H4 (cell line): ENCODE measurements at regions not wholly inside any gene's neighbourhood (a gene's known extent, or its start where the extent isn't known, plus 50 kb on each side); places are given as distances from the start of the nearest gene placed in this dataset.
"Not testable (repeated sequence)": the region's sequence is repeated elsewhere in the genome, so short reads cannot be mapped to it uniquely, and the experiment has no call there.

Experiments used
- DNase-seq: peaks from one replicate; pipeline ENCODE4 v3.0.0-alpha.2; 2015; ENCODE audit warnings: low spot score

DNA sequence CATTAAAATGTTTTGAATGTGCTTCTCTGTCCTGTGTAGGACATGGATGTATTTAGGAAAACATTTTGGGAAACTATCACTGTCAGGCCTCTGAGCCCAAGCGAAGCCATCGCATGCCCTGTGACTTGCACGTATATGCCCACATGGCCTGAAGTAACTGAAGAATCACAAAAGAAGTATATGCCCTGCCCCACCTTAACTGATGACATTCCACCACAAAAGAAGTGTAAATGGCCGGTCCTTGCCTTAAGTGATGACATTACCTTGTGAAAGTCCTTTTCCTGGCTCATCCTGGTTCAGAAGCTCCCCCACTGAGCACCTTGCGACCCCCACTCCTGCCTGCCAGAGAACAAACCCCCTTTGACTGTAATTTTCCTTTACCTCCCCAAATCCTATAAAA lies 191.1 kb upstream of the MEIS1 start:
- not testable (repeated sequence) for DNase-seq

DNA sequence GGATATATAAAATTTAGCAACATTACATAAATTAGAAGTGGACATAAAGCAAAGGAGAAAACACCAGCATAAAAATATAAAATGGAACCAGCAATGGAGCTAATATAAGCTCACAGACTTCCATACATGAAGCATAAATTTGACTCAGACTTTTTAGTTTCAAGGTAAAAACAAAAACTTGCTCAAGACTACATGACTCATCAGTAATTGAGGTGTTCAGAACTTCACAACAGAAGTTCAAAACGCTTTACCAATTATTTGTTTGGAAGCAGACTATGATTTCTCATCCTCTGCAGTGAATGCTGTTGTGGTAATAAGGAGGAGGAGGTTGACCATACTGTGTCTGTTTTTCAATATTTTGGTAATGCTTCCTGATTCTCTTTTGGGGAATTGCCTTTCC lies 192.0 kb upstream of the MEIS1 start:
- DNase-seq, result not testable (repeated sequence)

DNA sequence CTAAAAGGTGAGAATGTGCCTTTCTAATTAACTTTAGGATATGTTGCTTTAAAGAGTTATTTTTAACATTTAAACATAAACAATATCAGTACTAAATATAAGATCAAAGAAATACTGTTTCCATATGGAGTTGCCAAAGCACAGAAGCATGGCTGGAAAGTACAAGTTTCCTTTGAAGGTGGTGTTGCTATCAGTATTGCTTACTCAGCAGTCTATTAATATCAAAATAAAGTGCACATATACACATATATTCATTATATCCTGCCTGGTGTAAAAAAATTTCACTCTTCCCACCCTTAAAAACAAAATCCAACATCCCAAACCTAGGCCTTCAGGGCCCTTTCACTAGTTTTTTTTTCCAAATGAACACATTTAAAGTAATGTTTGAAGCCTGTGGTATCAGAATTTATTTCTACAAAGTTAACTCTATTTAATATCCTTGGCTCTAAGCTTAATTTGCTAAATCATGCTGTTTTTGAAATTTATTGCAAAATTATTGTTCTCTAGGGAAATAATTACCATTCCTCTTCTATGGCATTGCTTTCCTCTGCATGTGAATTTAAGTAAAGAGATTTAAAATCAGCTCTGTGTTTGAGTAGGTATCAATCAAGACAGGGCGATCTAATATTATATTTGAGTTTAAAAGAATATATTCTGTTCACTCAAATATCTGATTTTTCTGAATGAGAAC lies 192.7 kb upstream of the MEIS1 start:
- DNase-seq, result no peak

DNA sequence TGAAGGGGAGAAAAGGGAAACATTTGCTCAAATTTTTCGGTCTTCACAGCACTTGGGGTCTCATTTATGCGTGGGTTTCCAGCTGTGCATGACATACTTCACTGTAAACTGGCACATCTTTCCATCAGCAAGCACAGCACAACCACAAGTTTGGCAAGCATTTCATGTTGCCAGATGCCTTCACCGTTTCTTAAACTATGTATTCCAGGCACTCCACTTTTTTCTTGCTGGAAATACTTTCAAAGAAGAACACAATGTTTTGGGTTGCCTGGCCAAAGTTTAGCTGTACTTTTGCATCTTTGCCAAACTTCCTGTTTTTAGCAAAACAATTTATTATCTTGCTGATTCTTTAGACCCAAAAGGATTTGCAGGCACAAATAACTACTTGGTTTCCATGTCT lies 194.6 kb upstream of the MEIS1 start:
- no peak for DNase-seq

DNA sequence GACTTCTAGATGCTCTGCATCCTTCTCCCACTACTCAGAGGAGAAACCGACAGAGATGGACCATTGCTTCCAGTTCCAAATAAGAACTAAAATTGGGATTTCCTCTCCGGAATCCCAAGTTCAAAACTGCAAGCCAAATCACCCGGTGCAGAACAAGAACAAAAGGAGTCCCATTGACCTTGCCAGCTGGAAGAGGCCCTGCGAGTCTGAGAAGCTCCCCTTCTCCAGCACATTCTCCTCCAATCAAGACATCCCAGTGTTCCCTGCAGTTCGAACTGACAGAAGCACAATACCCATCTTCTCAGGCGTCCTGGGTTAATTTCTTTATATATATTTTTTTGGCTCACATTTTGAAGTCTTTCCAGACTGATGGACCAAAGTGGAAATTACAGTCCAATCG lies 195.3 kb upstream of the MEIS1 start:
- DNase-seq, result no peak

DNA sequence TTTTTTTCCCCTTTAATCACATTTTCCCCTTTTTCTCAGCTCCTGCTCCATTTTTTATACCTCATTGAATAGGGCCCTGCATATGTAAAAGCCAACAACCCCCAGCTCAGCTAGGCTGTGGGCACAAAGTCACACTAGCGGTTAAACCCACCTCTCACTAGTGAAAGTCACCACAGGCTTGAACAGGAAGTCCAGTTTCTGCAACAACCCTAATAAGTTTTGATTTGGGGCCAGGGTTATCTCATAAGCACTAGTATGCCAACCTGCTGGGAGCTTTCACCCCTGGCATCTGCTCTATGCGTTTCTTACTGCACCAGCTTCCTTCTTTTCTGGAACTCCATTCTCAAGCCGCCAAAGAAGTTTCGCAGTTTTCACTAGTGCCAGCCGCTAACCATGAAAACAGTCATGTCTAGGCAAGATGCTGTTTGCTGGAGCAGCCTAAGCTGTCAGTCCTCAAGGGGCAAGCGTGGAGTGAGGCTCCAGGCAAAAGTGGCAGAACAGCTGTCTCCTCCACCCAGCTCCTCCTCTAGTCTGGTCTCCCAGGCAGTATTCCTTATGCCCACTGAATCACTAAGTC lies 197.0 kb upstream of the MEIS1 start:
- no peak for DNase-seq

DNA sequence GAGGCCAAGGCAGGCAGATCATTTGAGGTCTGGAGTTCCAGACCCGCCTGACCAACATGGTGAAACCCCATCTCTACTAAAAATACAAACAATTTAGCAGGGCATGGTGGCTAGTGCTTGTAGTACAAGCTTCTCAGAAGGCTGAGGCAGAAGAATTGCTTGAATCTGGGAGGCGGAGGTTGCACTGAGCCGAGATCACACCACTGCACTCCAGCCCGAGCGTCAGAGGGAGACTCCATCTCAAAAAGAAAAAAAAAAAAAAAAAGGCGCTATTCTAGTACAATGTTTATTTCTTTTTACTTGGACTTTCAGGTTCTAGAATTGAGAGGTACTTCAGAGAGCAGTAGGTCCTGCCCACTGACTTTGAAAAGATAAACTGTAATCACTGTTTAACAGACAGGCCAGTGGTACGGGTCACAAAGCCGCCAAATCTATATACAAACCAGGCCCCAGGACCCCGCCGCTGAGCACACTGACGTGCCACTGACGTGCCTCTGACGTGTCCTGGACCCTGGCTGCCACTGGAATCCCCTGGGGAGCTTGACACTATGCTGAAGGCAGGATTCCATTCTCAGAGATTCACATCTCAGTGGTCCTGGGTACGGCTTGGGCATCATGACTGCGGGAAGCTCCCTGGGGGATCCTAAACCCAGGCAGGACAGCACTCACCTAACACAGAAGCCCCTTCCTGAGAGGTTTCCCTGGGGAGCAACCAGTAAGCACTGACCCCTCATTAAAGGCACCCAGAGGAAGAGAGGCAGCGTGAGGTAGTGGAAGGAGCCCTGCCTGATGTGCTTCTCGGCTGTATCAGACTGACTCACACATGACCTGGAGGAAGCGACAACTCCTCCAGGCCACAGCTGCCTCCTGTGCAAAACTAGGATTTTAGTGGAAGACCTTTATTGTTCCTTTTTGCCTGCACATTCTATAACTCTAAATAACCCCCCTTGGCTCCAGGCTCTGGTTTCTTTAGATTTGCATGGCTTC lies 197.8 kb upstream of the MEIS1 start:
- no peak for DNase-seq

DNA sequence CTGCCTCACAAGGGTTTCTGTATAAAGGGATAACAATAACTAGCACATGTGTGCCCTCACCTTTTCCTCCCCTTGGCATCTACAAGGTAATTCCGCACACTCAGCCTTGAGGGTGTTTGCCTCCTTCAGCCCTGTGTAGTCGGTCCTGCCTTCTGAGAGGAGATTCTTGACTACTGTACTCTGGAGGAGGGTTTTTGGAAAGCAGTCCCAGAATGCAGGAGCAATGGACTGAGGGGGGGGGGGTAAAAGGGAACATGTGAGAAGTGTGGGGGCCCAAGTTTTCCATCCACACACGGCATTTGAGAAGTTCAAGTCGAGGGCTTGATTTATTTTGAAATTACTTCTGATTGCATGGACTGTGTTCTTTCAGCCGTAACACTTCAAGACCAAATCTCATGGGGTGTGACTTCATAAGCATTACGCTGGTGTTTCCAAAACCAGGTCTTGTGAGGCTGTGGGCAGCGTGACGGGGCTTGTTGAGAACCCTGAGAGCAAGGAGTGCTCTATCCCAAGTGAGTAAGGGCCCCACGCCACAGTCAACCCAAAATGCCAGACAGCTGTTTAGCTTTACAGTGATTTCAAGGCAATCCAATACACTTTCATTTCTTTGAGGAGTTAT lies 198.7 kb upstream of the MEIS1 start:
- no peak for DNase-seq

DNA sequence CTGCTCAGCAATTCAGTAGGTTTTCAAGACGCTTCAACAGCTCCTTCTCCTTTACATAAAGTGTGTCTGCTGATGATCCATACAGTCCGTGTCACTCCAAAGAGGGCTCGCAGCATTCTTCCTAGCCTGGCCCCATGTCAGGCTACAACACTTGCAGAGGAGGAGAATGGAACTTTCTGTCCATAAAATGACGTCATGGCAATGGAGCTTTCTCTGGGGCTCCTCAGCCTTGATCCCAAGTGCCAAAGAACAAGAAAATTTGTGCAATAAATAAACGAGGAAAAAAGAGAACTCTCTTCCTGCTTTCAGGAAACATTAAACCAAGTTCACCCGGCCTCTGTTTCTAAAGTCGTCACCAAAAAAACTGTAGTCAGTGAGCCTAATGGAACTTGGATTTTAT lies 199.5 kb upstream of the MEIS1 start:
- no peak for DNase-seq

DNA sequence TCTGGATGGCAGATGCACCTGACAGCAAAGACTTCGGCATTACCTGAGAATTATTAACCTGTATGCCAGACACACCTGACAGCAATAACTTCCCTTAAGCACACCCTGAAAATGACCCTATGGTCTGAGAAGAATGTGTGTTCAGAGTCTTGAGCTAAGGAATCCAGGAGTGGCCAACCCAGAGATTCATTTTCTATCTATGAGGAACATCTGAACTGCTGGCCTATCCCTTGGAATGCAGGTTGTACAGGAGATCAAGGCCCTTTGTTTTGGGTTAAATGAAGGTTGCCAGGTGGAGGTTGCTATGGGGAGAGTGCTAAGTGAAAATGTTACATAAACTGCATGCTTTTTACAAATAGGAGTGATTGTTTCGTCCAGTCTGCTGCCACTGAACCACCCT lies 200.9 kb upstream of the MEIS1 start:
- DNase-seq, result no peak

DNA sequence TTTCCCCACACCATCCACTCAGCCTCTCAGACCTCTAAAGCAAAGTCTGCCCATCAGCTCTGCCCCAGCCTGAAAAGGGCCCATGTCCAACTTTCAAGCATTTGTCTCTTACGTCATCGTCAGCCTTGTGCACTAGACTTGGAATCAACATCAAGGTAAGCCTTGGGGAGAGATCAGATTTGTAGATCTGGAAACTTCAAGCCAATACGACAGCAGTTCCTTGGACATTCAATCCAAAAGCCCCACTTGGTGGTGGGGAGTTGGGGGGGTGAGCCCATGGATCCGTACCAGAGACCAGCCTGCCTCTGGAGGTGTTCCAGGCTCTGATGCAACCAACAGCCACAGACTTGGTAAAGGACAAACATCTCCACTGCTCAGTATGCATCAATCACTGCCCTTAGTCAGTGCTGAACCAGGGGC lies 206.8 kb upstream of the MEIS1 start:
- DNase-seq, result no peak

DNA sequence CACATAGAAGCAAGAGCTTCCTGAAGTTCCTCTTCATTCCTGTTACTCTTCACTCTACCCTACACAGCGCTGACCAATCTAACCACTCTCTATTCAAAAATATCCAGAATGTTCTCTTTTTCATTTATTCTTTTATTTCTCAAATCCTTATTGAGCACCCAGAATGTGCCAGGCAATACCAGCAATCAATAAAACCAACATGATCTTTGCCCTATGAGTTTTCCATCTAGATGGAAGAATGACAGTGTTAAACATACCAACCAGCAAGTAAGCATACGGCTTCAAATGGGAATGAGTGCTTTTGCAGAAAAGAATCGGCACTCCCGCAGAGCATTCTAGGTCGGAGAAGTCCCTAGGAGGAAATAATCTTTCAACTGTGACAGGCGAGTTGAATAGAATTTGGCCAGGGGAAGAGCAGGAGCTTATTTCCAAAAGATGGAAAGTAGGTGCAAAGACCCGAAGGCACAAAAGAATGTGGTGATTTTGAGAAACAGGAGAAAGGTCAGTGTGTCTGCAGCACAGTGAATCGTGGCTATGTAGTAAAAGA lies 217.8 kb upstream of the MEIS1 start:
- no peak for DNase-seq

DNA sequence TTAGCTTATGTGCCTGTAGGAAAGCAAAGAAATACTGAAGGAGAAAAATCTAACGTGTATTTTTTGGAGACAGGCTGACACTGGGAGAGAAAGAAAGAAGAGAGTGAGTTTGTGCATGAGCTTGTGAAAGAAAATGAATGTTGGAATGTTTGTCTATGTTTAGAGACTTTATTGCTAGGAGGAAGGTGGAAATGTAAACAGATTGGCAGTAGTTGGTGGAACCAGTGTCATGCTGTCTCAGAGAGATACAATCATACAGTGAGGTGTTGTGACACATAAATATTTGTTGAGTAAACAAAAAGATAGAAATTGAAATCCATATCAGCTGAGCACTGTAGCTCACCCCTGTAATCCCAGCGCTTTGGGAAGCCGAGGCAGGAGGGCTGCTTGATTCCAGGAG lies 222.2 kb upstream of the MEIS1 start:
- no peak for DNase-seq

DNA sequence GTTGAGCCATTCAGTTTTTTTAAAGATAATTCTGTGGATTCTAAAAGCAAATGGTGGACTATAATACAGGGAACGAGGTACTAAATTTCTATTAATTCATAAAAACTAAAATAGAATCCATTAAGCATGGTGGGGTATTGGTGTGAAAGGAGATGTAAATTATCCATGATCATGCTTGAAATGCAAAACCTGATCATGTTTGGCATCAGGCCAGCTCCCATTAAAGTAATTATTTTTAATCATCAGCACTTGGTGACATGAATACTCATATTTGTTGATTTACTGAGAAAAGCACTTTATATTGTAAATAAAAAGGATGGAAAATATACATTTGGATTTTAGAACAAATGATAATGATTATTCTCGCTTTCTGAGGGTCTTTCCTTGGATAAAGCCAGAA lies 232.3 kb upstream of the MEIS1 start:
- DNase-seq, result no peak

DNA sequence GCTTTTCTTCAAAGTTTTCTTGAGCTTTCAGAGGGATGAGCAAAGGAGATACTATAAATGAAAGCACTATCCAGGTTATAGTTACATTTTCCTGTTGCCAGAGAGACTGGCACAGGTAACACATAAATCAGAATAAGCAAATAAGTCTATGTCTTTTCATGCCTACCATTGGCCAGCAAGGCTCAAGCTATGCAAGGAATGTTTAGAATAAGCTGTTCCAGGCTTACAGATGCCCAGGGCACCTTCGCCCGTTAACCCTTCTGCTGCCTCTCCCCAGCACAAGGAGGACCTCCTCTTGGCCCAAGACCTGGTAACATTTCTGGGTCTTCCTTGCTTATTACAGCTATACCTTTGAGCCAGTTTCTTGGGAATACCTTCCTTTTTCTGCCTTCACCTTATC lies 233.7 kb upstream of the MEIS1 start:
- no peak for DNase-seq

DNA sequence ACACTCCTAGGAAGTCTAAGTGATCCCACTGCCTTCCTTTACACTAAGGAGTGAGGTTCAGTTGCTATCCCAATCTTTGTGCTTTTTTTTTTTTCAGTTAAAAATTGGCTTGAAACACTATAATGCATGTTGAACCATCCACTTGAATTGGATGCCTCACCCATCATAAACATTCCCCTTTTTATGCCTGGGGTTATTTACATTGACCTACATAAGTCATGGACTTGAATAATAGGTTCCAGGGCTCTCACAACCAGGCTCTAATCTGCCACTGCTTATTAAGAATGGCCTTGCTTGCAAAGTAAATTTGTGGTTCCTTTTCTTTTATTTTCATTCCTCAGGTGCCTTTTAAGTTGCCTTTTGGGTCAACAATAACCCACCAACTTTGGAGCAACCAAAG lies 236.1 kb upstream of the MEIS1 start:
- DNase-seq, result no peak

DNA sequence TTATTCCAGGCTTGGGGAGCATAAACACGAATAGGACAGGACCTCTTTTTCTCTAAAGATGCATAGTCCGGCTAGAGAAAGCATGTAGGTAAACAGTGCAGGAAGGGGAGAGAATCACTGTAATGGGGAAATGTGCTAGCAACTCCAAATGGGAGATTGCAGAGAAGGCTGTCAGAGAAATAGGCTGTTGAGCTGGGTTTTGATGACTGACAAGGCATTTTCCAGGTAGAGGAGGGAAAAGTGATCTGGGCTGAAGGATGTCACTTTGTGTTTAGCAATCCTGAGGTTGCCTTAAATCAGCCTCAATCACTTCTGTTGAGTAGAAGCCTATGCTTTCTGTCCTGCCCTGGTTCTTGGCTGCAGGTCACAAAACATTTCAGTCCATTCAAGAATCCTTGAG lies 242.0 kb upstream of the MEIS1 start:
- DNase-seq, result no peak

DNA sequence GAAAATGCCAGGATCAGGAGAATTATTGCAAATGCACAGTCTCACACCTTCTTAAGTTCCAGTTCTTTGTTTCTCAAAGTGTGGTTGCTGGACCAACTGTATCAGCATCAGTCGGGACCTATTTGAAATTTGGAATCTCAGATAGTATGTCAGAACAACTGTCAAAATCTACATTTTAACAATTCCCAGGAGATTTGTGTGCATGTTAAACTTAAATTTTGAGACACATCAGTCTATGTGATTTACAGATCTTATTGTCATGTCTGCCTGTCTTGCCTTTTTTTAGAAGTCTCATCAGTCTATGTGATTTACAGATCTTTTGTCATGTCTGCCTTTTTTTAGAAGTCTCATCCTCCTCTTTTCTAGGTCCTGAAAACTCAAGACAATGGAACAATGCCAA lies 243.6 kb upstream of the MEIS1 start:
- no peak for DNase-seq

DNA sequence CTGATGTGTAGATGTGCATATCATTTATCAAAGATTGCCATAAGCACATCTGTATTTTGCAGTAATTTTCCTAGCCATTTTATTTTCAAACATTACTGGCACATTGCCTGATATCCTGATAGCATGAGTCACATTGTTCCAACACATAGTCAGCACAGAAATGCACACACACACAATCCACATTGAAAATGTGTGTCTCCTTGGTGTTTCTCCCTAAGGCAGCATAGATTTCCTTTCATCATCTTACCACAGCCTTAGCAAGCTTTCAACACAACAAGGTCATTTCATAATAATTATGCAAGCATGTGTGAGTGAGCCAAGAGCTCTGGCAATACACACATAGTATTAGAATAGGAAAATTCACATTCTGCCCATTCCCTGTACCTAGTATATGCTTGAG lies 245.4 kb upstream of the MEIS1 start:
- no peak for DNase-seq

DNA sequence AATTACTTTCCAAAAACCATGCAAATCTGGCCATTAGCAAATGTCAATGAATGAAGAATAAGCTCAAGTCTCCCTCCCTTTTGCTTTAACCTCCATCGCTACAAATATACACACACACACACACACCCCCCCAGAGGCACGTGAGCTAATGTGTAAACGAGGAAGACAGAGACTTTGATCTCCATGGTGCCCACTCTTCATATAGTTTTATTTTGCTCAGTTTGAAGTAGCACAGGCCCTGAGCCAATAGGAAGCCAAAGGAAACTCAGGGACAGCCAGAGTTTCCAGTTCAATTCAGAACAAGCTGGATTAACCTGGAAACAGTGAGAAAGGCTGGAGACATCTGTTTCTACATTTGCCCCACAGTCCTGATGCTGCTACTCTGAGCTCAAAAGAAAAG lies 248.4 kb upstream of the MEIS1 start:
- no peak for DNase-seq

DNA sequence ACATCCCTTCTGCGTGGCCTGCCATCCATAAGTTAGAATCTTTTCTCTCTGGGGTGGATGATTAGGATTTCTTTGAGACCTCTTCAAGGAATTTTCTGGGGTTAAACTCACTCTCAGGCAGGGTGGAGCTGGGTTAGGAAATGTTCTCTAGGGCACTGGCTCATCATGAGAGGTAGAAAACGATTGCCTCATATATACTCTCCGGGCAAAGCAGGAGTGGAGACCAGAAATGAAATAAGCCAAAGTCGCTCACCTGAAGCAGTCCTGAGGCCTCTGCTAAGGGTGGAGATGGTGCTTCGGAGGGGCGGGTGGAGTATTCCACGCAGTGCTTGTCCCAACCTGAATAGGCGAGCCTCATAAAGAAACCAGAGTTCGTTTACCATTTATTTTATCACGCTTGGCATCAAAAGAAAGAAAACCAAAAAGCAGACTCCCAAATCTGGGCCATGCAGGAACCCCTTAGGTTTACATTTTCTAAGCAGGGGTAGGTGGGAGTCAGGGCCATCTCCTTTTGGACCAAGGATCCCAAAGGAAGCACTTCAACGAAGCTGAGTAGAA lies 249.3 kb upstream of the MEIS1 start:
- no peak for DNase-seq
